Right atrium auricular region (tissue), 2 donors: ENCODE measurements at regions not wholly inside any gene's neighbourhood (a gene's known extent, or its start where the extent isn't known, plus 50 kb on each side); places are given as distances from the start of the nearest gene placed in this dataset.
A peak's percentile ranks its signal among the peaks of the same experiment; 100 is the strongest.

Experiments used
- DNase-seq: peaks from one replicate; pipeline ENCODE4 v3.0.0-alpha.2; 2019; ENCODE audit warnings: low spot score
- H3K27ac ChIP-seq, 2 donors: fragments of 200-600 bp; sonication (generic); 1 replicate in 1 of 2; 2 replicates in 1 of 2; pipeline ENCODE4 v1.5.1; 2016 to 2019
- H3K27me3 ChIP-seq, 2 donors: fragments of 200-600 bp; sonication (generic); one replicate each; pipeline versions ENCODE4 v1.5.1 to v1.6.0; 2017 to 2019
- H3K36me3 ChIP-seq: fragments of 200-600 bp; sonication (generic); one replicate; pipeline ENCODE4 v1.5.1; 2016
- H3K4me1 ChIP-seq, 2 donors: fragments of 200-600 bp; sonication (generic); one replicate each; pipeline versions ENCODE4 v1.5.1 to v1.6.0; 2017 to 2019
- H3K4me3 ChIP-seq, 2 donors: fragments of 200-600 bp; sonication (generic); 1 replicate in 1 of 2; 2 replicates in 1 of 2; pipeline ENCODE4 v1.5.1; 2017 to 2019; ENCODE audit warnings: mild to moderate bottlenecking in 1 of 2, moderate library complexity in 1 of 2
- H3K9me3 ChIP-seq, 2 donors: fragments of 200-600 bp; sonication (generic); one replicate each; pipeline ENCODE4 v1.5.1; 2019
- TF ChIP-seq, protein P1 (sequence below), 2 donors: fragments of 200-600 bp; sonication (generic); IDR thresholded peaks; one replicate each; pipeline ENCODE4 v1.5.1; 2019; ENCODE audit warnings: antibody characterized with exemption in 2 of 2

DNA sequence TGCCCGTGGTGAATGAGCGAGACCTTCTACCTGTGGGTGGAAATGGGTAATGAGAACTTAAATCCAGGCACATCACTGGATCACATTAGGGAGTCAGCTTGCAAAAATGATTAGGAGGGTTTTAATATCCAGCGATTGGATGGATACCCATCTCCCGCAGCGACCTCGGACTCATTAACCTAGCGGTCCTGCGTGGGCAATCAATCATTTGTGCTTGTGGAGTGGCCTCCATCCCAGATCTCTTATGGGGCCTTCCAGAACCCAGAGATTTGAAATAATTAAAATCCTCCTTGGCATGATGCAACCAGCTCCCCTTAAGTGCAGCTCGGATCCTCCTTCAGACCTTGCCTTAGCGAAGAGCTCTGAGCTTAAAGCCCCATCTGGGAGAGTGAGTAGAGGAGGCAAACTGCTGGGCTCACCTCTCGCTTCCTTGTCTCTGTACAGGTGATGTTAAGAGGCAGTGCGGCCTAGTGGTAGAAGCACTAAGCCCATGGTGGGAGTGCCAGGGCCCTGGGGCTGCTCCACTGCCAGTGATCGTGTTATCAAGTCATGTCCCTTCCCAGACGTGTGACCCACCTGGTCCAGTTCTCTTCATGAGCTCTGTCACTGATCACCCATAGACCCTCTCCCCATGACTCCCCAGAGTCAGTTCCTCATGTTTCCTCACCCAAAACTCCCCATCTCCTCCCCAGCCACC, 285.2 kb upstream of the TLE3 start:
- DNase-seq: peak; percentile 40
- H3K9me3 ChIP-seq: peaks cover 0 to 10% of the 10 kb centered on the region in 2 donors
- H3K27ac ChIP-seq: no peak overlapping the region
- H3K4me3 ChIP-seq: no peak overlapping the region
- no peaks in the 10 kb centered on the region for H3K27me3 ChIP-seq
- peaks cover 0 to 5% of the 10 kb centered on the region in 2 donors for H3K4me1 ChIP-seq
- TF ChIP-seq, protein P1, sequence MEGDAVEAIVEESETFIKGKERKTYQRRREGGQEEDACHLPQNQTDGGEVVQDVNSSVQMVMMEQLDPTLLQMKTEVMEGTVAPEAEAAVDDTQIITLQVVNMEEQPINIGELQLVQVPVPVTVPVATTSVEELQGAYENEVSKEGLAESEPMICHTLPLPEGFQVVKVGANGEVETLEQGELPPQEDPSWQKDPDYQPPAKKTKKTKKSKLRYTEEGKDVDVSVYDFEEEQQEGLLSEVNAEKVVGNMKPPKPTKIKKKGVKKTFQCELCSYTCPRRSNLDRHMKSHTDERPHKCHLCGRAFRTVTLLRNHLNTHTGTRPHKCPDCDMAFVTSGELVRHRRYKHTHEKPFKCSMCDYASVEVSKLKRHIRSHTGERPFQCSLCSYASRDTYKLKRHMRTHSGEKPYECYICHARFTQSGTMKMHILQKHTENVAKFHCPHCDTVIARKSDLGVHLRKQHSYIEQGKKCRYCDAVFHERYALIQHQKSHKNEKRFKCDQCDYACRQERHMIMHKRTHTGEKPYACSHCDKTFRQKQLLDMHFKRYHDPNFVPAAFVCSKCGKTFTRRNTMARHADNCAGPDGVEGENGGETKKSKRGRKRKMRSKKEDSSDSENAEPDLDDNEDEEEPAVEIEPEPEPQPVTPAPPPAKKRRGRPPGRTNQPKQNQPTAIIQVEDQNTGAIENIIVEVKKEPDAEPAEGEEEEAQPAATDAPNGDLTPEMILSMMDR (IDR thresholded peaks at IDR 0.05): no peak
- no peaks in the 10 kb centered on the region for H3K36me3 ChIP-seq

DNA sequence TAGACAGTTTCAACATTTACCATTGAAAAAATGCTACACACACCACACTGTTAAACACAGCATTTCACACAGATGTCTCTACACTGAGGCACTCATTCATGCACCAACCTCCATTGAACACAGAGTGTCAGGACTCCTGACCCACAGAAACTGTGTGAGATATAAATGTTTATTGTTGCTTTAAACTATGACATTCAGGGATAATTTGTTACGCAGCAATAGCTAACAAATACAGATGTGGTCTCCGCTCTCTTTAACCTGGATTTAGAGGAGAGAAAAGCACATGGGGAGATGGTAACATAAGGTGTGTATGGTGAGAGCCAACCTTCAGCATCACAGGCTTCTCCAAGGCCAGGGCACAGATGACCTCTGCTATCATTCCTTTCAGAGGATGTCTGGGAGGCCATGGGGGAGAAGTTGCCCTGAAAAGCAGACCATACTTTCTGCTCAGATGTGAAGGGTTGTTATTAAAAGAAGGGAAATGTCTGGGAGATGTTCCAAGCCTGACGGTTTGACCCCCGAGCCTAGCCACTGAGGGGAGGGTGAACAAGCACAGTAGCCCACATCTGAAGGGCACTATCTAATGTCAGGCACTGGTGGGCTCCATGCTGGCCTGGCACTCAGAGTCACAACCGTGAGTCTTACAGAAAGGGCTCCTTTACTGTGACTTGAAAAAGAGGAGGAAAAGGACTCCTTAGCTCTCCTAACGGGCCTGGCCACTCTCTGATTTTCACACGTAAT, 284.5 kb upstream of the TLE3 start:
- TF ChIP-seq, protein P1 (IDR thresholded peaks at IDR 0.05): no peak
- no peaks in the 10 kb centered on the region for H3K36me3 ChIP-seq
- peaks cover 0 to 10% of the 10 kb centered on the region in 2 donors for H3K4me1 ChIP-seq
- peak; percentile 16 for DNase-seq
- H3K27ac ChIP-seq: no peak overlapping the region
- H3K9me3 ChIP-seq: peaks cover 0 to 10% of the 10 kb centered on the region in 2 donors
- H3K4me3 ChIP-seq: no peak overlapping the region
- H3K27me3 ChIP-seq: no peaks in the 10 kb centered on the region

DNA sequence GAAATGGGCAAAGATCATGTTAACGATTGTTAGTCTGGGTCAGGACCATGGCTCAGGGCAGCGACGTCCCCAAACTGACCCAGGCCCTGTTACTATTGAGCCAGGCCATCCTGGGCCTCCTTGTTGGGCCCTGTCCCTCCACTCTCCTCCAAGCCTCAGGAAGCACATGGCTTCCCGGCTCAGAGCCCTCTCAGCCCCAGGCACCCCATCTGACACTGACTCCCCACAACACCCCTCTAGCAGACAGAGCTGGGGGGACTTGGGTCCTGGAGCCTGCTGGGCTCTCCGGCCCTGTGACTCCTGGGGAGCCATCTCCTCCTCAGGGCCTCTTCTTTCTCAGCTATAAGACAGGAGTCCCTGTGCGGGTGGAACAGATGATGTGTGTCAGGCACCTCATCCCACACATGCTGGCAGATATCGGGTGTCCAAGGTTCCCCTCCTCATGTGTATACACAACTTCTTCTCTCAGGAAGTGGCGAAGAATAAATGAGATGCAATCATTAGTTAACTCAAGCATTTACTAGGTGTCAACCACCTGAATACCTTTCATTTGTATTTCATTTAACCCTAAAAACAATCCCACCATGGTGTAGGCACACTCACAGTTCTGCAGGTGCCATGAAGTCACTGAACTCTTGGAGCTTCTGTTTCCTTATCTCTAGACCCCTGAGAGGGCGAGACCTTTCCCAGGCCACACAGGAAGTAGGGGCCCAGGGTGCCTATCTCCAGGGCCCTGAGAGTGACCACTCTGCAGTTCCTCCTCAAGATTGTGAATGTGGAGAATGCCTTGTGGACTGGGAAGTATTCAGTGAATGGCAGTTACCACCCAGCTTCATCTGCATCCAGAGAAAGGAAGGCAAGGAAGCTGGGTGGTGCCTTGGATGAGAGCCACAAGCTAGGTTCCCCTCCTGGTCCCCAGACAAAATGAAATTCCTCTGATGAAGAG, 282.5 kb upstream of the TLE3 start:
- peaks cover 0 to 10% of the 10 kb centered on the region in 2 donors for H3K9me3 ChIP-seq
- peaks cover 0 to 30% of the 10 kb centered on the region in 2 donors for H3K4me1 ChIP-seq
- no peak overlapping the region for H3K27ac ChIP-seq
- peak; percentile 49 for DNase-seq
- no peak overlapping the region for H3K4me3 ChIP-seq
- TF ChIP-seq, protein P1 (IDR thresholded peaks at IDR 0.05): no peak
- H3K36me3 ChIP-seq: no peaks in the 10 kb centered on the region
- no peaks in the 10 kb centered on the region for H3K27me3 ChIP-seq

DNA sequence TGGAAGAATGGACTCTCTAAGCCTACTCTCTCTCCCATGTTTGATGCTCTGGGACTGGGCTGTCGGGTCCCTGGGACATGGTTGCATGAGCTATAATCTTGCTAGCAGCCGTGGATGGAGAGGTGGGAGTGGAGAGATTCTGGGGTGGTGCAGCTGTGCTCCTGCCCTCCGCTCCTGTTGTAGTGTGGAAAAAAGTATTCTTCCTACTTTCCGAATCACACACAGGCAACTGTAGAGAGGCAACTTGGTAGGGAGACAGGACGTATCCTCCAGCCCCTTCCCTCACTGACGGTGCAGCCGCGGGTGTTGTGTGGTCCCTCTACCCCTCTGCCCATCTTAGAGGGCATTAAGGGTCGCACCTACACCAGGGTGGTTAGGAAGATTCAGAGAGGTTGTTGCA, 281.4 kb upstream of the TLE3 start:
- no peaks in the 10 kb centered on the region for H3K36me3 ChIP-seq
- TF ChIP-seq, protein P1 (IDR thresholded peaks at IDR 0.05): no peak
- no peaks in the 10 kb centered on the region for H3K27me3 ChIP-seq
- peaks cover 0 to 37% of the 10 kb centered on the region in 2 donors for H3K4me1 ChIP-seq
- peak; percentile 16 for DNase-seq
- H3K9me3 ChIP-seq: peaks cover 0 to 10% of the 10 kb centered on the region in 2 donors
- no peak overlapping the region for H3K27ac ChIP-seq
- H3K4me3 ChIP-seq: no peak overlapping the region

DNA sequence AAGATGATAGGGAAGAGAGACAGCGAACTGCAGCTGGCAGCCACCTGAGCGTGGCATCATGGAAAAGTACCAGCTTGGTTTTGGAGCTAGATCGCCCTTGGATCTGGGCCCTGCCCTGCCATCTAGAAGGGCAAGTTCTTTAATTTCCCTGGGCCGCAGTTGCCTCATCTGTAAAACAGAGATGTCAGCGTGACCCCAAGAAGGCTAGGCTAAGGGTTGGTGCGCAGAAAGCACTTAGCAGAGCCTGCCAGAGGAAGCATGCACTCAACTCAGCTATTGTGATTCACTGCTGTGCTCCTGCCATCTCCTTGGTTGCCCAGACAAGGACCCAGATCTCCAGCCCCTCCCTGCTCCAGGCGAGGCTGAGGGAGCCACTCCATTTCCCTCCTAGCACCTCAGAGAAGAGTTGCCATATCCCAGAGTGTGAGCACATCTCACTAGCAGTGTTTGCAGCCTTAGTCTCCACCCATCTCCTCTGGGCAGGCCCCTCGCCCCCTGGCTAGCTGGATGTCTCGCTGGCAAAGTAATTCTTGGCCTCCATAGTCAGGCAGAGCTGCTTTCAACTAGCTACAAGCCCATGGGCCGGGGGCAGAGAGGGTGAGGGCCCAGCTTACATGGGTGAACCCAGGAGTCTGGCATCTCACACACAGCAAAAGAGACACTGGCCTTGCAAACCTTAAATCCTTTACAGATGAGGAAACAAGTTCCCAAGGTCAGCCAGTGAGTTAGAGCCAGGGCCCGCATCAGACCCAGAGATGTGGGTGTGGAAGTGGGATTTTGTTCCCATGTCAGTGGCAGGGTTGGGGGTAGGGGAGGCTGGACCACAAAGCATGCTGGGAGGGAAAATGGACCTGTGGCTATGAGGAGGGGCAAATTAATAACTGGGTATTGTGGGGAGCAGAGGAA, 280.7 kb upstream of the TLE3 start:
- TF ChIP-seq, protein P1 (IDR thresholded peaks at IDR 0.05): no peak

More for the DNA sequence above, 280.7 kb upstream of the TLE3 start:
- H3K9me3 ChIP-seq: peaks cover 0 to 10% of the 10 kb centered on the region in 2 donors
- H3K36me3 ChIP-seq: no peaks in the 10 kb centered on the region
- H3K4me1 ChIP-seq: peaks cover 0 to 37% of the 10 kb centered on the region in 2 donors
- H3K27me3 ChIP-seq: no peaks in the 10 kb centered on the region
- DNase-seq: peak; percentile 52
- H3K27ac ChIP-seq: no peak overlapping the region
- H3K4me3 ChIP-seq: no peak overlapping the region
